ENCODE measurements at regions not wholly inside any gene's neighbourhood (a gene's known extent, or its start where the extent isn't known, plus 50 kb on each side); places are given as distances from the start of the nearest gene placed in this dataset.
A peak's percentile ranks its signal among the peaks of the same experiment; 100 is the strongest.

DNA sequence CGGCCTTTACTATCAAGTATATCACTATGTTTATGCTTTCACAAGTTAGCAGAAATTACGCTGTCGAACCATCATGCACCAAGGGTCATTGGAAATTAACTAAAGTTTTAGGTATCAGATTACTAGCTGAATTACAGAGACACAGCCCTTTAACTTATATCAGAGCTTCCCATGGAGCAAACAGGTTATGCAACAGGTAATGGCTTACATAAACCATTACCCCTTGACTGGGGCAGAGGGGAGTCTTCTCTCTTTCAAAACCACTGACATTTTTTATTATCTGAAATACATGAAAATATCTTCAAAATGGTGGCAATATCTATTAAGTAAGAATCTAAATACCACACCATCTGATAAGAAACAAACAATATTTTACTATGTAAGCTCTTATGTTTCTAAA, 1692.9 kb upstream of the SLC10A2 start:
- Mint-ChIP-seq H3K27ac (no peak overlapping the region), H3K36me3 (ENCODE audit: low read depth) (no peaks in the 10 kb centered on the region), H3K4me1 (ENCODE audit: low read depth) (no peaks in the 10 kb centered on the region), H3K27me3 (ENCODE audit: insufficient read depth) (no peaks in the 10 kb centered on the region; the same call in 1 of the 2 replicates), H3K4me3 (no peak overlapping the region), H3K9me3 (peaks cover 4% of the 10 kb centered on the region; the same call in 1 of the 2 replicates)
- DNase-seq, result no peak
- TF ChIP-seq, protein P1, sequence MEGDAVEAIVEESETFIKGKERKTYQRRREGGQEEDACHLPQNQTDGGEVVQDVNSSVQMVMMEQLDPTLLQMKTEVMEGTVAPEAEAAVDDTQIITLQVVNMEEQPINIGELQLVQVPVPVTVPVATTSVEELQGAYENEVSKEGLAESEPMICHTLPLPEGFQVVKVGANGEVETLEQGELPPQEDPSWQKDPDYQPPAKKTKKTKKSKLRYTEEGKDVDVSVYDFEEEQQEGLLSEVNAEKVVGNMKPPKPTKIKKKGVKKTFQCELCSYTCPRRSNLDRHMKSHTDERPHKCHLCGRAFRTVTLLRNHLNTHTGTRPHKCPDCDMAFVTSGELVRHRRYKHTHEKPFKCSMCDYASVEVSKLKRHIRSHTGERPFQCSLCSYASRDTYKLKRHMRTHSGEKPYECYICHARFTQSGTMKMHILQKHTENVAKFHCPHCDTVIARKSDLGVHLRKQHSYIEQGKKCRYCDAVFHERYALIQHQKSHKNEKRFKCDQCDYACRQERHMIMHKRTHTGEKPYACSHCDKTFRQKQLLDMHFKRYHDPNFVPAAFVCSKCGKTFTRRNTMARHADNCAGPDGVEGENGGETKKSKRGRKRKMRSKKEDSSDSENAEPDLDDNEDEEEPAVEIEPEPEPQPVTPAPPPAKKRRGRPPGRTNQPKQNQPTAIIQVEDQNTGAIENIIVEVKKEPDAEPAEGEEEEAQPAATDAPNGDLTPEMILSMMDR (IDR thresholded peaks at IDR 0.05), result no peak

GRCh38 chr13:104757712-104758111, 1691.5 kb upstream of the SLC10A2 start:
- Mint-ChIP-seq H3K36me3 (ENCODE audit: low read depth) (no peaks in the 10 kb centered on the region), H3K9me3 (peaks cover 7% of the 10 kb centered on the region; the same call in 1 of the 2 replicates), H3K27me3 (ENCODE audit: insufficient read depth) (no peaks in the 10 kb centered on the region; the same call in 1 of the 2 replicates), H3K4me1 (ENCODE audit: low read depth) (no peaks in the 10 kb centered on the region), H3K27ac (no peak overlapping the region), H3K4me3 (no peak overlapping the region)
- TF ChIP-seq, protein P1 (IDR thresholded peaks at IDR 0.05), result no peak
- DNase-seq, result no peak

- Mint-ChIP-seq H3K4me1 (ENCODE audit: low read depth) (no peaks in the 10 kb centered on the region), H3K4me3 (no peak overlapping the region), H3K9me3 (peaks cover 9% of the 10 kb centered on the region; the same call in 1 of the 2 replicates), H3K36me3 (ENCODE audit: low read depth) (no peaks in the 10 kb centered on the region), H3K27me3 (ENCODE audit: insufficient read depth) (no peaks in the 10 kb centered on the region; the same call in 1 of the 2 replicates), H3K27ac (no peak overlapping the region)
- TF ChIP-seq, protein P1 (IDR thresholded peaks at IDR 0.05), result no peak
- DNase-seq, result no peak
Measured at GRCh38 chr13:104750377-104750776, 1684.2 kb upstream of the SLC10A2 start.

- no peaks in the 10 kb centered on the region; the same call in 1 of the 2 replicates for H3K9me3 Mint-ChIP-seq
- H3K27ac Mint-ChIP-seq, result no peak overlapping the region
- no peak for DNase-seq
Measured at GRCh38 chr13:104740641-104741222, 1674.5 kb upstream of the SLC10A2 start.

DNA sequence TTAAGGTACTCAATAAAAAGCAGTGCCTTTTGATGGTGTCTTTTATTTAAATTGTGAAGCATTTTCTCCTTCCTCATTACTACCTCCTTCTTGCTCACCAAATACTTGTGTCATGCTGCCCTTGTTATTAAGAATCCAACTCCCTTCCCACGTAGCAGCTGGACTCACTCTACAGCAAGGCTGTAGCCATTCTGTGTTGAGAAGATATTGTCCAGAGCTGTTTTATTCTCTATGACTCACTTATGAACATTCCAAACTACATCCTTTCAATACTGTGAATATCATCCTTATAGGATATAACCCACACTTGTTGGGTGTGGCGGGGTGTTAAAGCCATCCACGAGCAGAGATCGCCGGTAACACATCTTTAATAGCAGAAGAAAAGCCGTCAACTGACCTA, 1671.5 kb upstream of the SLC10A2 start:
- Mint-ChIP-seq H3K36me3 (ENCODE audit: low read depth) (no peaks in the 10 kb centered on the region), H3K9me3 (no peaks in the 10 kb centered on the region; the same call in 1 of the 2 replicates), H3K4me1 (ENCODE audit: low read depth) (no peaks in the 10 kb centered on the region; the same call in 1 of the 2 replicates), H3K4me3 (peak overlapping the region; percentile 3; the same call in 1 of the 2 replicates), H3K27me3 (ENCODE audit: insufficient read depth) (no peaks in the 10 kb centered on the region; the same call in 1 of the 2 replicates), H3K27ac (no peak overlapping the region)
- no peak for DNase-seq
- TF ChIP-seq, protein P1 (IDR thresholded peaks at IDR 0.05), result no peak

More at GRCh38 chr13:104740641-104741222, 1674.5 kb upstream of the SLC10A2 start:
- Mint-ChIP-seq H3K4me3 (peak overlapping the region; percentile 12; the same call in 1 of the 2 replicates), H3K4me1 (ENCODE audit: low read depth) (no peaks in the 10 kb centered on the region; the same call in 1 of the 2 replicates), H3K36me3 (ENCODE audit: low read depth) (no peaks in the 10 kb centered on the region), H3K27me3 (ENCODE audit: insufficient read depth) (no peaks in the 10 kb centered on the region; the same call in 1 of the 2 replicates)
- TF ChIP-seq, protein P1 (IDR thresholded peaks at IDR 0.05), result no peak
